K562 (cell line): ENCODE measurements at regions not wholly inside any gene's neighbourhood (a gene's known extent, or its start where the extent isn't known, plus 50 kb on each side); places are given as distances from the start of the nearest gene placed in this dataset. TPM values are rescaled to one million over a fixed set of nuclear protein-coding genes. Genes with fewer than 3 reads are reported as not detected.
"Not testable (repeated sequence)": the region's sequence is repeated elsewhere in the genome, so short reads cannot be mapped to it uniquely, and the experiment has no call there.

Experiments
- ATAC-seq: fragments of 200-7000 bp; cut with Tn5 transposase; 3 replicates; pipeline ENCODE4 v1.9.1; 2020; ENCODE audit warnings: moderate library complexity
- BruUV-seq: library from RNA; stranded (reverse); fragments of 400-500 nt; replicated peaks from 2 replicates; lab custom pipeline; 2021; lab: Mats Ljungman, UMichigan
- CTCF ChIA-PET: fragments of 300-600 bp; formaldehyde crosslinking; extraction: SDS; loops from one replicate; lab custom pipeline; 2021; ENCODE audit warnings: low intra/inter-chr PET ratio; lab: Yijun Ruan, JAX
- POLR2A ChIA-PET: fragments of 300-600, 350-650 bp; sonication (Branson Sonifier 250); formaldehyde crosslinking; extraction: SDS; loops from one replicate; lab custom pipeline; 2021; ENCODE audit warnings: antibody characterized with exemption, inconsistent platforms; lab: Yijun Ruan, JAX
- DNase-seq, 4 experiments: peaks; one replicate each; pipeline versions ENCODE4 v3.0.0 to v3.0.0-alpha.2; 2011 to 2018; ENCODE audit warnings: low spot score in 3 of 4, mixed read lengths in 3 of 4; ENCODE audit errors: extremely low read depth in 1 of 4
- FAIRE-seq: peaks from 2 replicates; lab custom pipeline; 2011; peaks lifted over from hg19 to GRCh38; lab: Jason Lieb, UNC
- H2AFZ ChIP-seq: 2 replicates; pipeline ENCODE4 v1.6.0; 2011; ENCODE audit warnings: low read depth, low read length, control low read depth, inconsistent platforms
- H3K27ac ChIP-seq: fragments of 200-600 bp; 3 replicates; pipeline ENCODE4 v1.8.0; 2011; ENCODE audit warnings: low read depth, mild to moderate bottlenecking, control low read depth, inconsistent platforms, low read length, moderate library complexity, mixed read lengths; ENCODE audit errors: extremely low read depth
- H3K27me3 ChIP-seq, 2 experiments: fragments of 300-600 bp in 1 of 2; 2 replicates in 1 of 2; 3 replicates in 1 of 2; pipeline versions ENCODE4 v1.6.0 to v1.8.0; 2011; ENCODE audit warnings: inconsistent platforms in 2 of 2, low read length in 2 of 2, mild to moderate bottlenecking in 1 of 2, mixed read lengths in 1 of 2, moderate library complexity in 1 of 2; ENCODE audit not compliant: control insufficient read depth in 2 of 2, insufficient read depth in 2 of 2
- H3K36me3 ChIP-seq: fragments of 300-600 bp; 3 replicates; pipeline ENCODE4 v1.8.0; 2011; ENCODE audit warnings: mild to moderate bottlenecking, low read length, inconsistent platforms; ENCODE audit not compliant: control insufficient read depth, insufficient read depth
- H3K4me1 ChIP-seq, 2 experiments: fragments of 200-600 bp in 1 of 2; replicated peaks in 1 of 2; 2 replicates in 1 of 2; 3 replicates in 1 of 2; pipeline versions ENCODE4 v1.5.1 to v1.8.0; 2011; ENCODE audit warnings: inconsistent platforms in 2 of 2, low read length in 2 of 2, mild to moderate bottlenecking in 1 of 2, mixed read lengths in 1 of 2, moderate library complexity in 1 of 2; ENCODE audit not compliant: control insufficient read depth in 2 of 2, insufficient read depth in 2 of 2
- H3K4me2 ChIP-seq: 2 replicates; pipeline ENCODE4 v1.6.1; 2011; ENCODE audit warnings: low read length, control low read depth, inconsistent platforms, mixed read lengths; ENCODE audit not compliant: insufficient read depth
- H3K4me3 ChIP-seq: fragments of 200-600 bp; sonication (generic), shearing (Covaris generic); 2 replicates; pipeline ENCODE4 v1.5.1; 2016; ENCODE audit warnings: control low read depth, inconsistent platforms
- H3K79me2 ChIP-seq: fragments of 200-600 bp; 3 replicates; pipeline ENCODE4 v1.8.0; 2011; ENCODE audit warnings: low read length, inconsistent platforms; ENCODE audit not compliant: control insufficient read depth, insufficient read depth
- H3K9ac ChIP-seq, 2 experiments: 2 replicates each; pipeline versions ENCODE4 v1.6.0 to v1.6.1; 2011; ENCODE audit warnings: low read depth in 2 of 2, low read length in 2 of 2, control low read depth in 1 of 2, inconsistent platforms in 1 of 2, mild to moderate bottlenecking in 1 of 2, mixed read lengths in 1 of 2; ENCODE audit not compliant: insufficient read depth in 1 of 2
- H3K9me1 ChIP-seq: one replicate; pipeline ENCODE4 v1.6.0; 2011; ENCODE audit warnings: inconsistent platforms, mild to moderate bottlenecking, low read length, moderate library complexity; ENCODE audit not compliant: control insufficient read depth, insufficient read depth
- H3K9me3 ChIP-seq: replicated peaks from 2 replicates; pipeline ENCODE4 v1.5.1; 2011; ENCODE audit warnings: low read depth, low read length, inconsistent platforms; ENCODE audit not compliant: control insufficient read depth, insufficient read depth
- H4K20me1 ChIP-seq: replicated peaks from 2 replicates; pipeline ENCODE4 v1.6.1; 2011; ENCODE audit warnings: low read length, inconsistent platforms, mixed read lengths; ENCODE audit not compliant: control insufficient read depth, insufficient read depth
- KLF16 ChIP-seq: IDR thresholded peaks from 2 replicates; pipeline ENCODE4 v1.6.1; 2016; ENCODE audit warnings: antibody characterized with exemption
- REST ChIP-seq, 2 experiments: fragments of 450-650 bp; formaldehyde crosslinking in 1 of 2; IDR thresholded peaks; 2 replicates each; pipeline versions ENCODE4 v1.4.0 to v1.6.1; 2014 to 2020; ENCODE audit warnings: mild to moderate bottlenecking in 2 of 2, borderline replicate concordance in 1 of 2, low read depth in 1 of 2
- WGBS: fragments of 100-300 bp; shearing (Covaris generic); methylation state at CpG from one replicate; pipeline ENCODE4 v1.1.6; 2016; ENCODE audit warnings: low coverage, mixed read lengths; ENCODE audit not compliant: insufficient coverage; ENCODE audit errors: missing lambda C conversion rate; 5-methylcytosine and 5-hydroxymethylcytosine counted together
- in situ Hi-C: fragments of 300-500 bp; cut with MboI; formaldehyde crosslinking; loops from 4 replicates; pipeline ENCODE4 v1.15.0; 2018; ENCODE audit warnings: inconsistent platforms, mixed read lengths
- intact Hi-C: fragments of 100-400 bp; cut with micrococcal nuclease; formaldehyde crosslinking; loops from 2 replicates; pipeline ENCODE4 v1.14.2; 2022
- small RNA-seq: library from RNA; depleted of rRNA; stranded (forward); fragments of <200 nt; gene quantifications from one replicate; pipeline ENCODE3, GENCODE V24; 2014

GRCh38 chr2:240385451-240386161 lies 49.9 kb upstream of the GPC1 start:
- in situ Hi-C loops; H3K79me2 ChIP-seq; intact Hi-C loops; H3K4me3 ChIP-seq; H3K27ac ChIP-seq; H3K4me2 ChIP-seq; BruUV-seq; DNase-seq; FAIRE-seq; H4K20me1 ChIP-seq; POLR2A ChIA-PET; H2AFZ ChIP-seq; H3K36me3 ChIP-seq; CTCF ChIA-PET; H3K9me1 ChIP-seq; H3K9me3 ChIP-seq; H3K9ac ChIP-seq; TF ChIP-seq REST (CRISPR knock-in tag; IDR thresholded peaks at IDR 0.05; ENCODE audit: low read depth): not testable (repeated sequence)
- TF ChIP-seq REST (IDR thresholded peaks at IDR 0.05; ENCODE audit: borderline replicate concordance) (peak; percentile 39; the same call in 1 of the 2 replicates), KLF16 (peak; percentile 59; the same call in 1 of the 2 replicates)
- Histone ChIP-seq H3K4me1 (peaks cover 7 to 22% of the 10 kb centered on the region in 2 experiments; a peak in 4 of 5 replicates), H3K27me3 (peaks cover 0 to 22% of the 10 kb centered on the region in 2 experiments; a peak in 2 of 5 replicates)
- peak; percentile 56 for ATAC-seq
- 0% methylated on average over 1 of the region's 3 CpGs for WGBS

Small RNA genes in the stretch of these regions (small RNA-seq; reads per million reads assigned to genes)
- gene RF00012: not detected
